ENCODE measurements at regions not wholly inside any gene's neighbourhood (a gene's known extent, or its start where the extent isn't known, plus 50 kb on each side); places are given as distances from the start of the nearest gene placed in this dataset.
"Not testable (repeated sequence)": the region's sequence is repeated elsewhere in the genome, so short reads cannot be mapped to it uniquely, and the experiment has no call there.

DNA sequence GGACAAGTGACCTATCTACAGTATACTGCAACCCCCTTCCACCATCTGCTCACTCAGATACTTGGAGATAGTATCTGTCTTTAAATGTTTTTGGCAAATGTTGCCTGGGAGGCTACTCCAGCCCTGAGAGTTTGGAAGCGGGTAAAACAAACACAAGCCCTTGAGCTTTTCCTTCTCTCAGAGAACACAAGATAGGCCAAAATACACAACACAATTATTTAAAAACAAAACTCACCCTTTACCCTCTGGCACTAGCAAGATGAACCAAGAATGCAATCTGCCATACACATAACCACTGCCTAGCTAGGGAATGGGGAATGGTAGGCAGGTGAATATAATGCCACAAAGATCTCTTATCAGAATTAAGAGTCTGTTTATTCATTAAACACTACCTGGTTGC lies 324.7 kb upstream of the FAM47C start:
- no peak for DNase-seq (ENCODE audit: low spot score)

DNA sequence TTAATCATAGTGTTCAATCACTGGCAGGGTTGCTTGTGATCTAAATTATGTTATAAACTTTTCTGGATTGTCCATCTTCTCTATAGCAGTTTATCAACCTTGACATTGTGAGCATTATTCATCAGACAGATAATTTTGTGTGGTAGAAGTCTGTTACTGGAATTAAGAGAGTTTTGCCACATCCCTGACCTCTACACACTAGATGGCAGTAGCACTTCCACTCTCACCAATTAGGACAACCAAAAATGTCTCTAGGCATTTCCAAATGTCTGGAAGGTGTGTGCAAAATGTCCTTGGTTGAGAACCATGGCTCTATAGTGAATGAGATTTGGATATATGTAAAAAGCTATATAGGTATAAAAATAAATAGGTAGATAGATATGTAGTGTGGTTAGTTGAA lies 324.1 kb upstream of the FAM47C start:
- no peak for DNase-seq (ENCODE audit: low spot score)

DNA sequence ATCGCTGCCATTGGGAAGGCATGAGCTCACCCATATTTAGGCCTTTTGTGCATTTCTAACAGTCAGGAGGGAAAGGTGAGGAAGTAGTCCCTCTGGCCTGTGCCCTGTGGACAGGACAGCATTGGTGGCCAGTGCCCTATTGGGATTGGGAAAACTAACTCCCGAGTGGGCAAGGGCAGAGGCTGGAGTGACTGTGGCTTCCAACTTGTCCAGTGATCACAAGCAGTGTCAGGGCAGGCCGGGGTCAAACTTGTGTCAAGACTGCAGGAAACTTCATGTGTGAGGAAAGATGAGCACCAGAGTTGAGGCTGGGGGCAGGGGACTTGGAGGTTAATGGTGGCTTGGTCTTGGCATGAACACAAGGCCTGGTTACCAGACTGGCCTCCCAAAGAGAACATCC lies 286.2 kb upstream of the FAM47C start:
- no peak for DNase-seq (ENCODE audit: low spot score)

DNA sequence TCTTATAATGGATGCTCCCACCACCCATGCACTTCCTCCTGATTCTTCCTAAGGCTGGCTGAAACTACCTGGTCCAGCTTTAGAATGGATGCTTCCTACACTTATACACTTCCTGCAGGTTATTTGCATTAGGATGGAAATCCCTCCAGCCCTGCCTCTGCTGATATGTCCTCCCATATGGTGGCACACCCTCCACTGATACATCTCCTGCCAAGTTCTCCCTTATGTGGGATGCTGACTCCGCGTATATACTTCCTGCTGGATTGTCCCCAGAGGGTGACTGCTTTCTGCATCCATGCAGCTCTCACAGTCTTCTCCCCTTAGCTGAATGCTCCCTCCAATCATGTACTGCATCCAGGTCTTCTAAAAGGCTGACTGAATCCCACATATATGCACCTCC lies 254.6 kb upstream of the FAM47C start:
- DNase-seq (ENCODE audit: low spot score): no peak

DNA sequence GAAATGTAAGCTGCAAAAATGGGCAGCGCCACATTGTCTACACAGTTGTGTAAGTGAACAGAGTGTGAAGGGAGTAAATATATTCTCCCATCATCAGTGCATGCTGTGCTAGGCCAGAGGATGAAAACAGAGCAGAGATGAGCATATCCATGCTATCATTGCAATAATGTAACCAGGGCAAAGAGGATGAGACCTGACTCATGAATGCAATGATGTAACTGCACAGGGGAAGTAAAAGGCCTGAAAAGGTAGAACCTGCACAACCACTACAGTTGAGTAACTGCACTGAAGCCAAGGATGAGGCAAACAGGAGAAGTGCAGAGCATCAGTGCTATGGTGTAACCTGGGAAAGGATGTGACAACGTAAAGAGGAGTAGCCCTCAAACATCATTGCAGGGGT lies 220.4 kb upstream of the FAM47C start:
- no peak for DNase-seq (ENCODE audit: low spot score)

DNA sequence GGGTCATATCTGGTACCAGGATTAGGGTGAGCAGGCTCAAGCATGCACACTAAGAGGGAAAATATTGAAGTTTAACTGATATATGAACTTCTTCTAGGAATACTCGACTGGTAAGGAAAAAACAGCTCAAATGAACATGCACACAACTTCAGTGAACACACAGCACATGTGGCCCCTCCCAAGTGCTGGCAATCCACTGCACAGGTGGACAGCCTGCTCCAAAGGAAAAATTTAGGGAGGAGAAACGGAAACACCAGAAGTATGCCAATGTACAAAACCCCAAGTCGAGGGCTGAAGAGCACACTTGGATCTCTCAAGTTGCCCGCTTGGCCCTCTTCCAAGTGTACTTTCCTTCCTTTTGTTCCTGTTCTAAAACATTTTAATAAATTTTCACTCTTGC lies 205.0 kb upstream of the FAM47C start:
- no peak for DNase-seq (ENCODE audit: low spot score)

DNA sequence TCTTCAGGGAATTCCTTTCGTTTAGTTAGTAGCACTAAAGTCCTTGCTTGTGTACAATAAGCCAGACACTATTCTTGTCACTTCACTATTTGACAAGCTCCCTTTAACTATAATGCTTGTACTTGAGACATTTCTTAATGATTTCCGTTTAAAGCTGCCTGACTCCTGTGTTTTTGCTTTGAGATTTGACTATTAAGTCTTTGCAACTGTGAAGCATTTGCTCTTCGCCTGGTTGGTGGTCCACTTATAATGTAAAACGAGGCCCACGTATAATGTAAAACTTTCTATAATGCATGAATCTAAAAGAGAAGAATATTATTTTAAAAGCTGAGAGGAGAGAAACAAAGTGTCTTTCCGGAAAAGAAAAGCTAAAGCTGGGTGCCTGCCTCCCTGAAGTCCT lies 204.1 kb upstream of the FAM47C start:
- DNase-seq (ENCODE audit: low spot score): no peak

DNA sequence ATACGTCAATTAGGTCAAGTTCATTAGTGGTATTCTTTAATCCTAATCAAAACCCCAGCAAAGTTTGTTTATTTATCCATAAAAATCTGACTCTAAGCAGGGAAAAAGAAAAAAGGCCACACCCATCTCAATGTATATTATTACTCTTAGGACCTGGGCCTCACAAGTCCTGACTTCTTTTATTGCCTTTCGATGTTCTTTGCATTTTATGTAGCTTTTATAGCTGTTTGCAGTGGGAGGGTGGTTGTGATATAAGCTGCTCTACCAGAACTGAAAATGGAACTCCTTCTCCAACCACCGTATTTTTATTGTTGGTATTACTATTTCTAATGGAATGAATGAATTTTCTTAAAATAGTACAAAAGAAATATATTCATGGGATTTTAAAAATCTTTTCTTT lies 163.3 kb upstream of the FAM47C start:
- DNase-seq (ENCODE audit: low spot score): no peak

DNA sequence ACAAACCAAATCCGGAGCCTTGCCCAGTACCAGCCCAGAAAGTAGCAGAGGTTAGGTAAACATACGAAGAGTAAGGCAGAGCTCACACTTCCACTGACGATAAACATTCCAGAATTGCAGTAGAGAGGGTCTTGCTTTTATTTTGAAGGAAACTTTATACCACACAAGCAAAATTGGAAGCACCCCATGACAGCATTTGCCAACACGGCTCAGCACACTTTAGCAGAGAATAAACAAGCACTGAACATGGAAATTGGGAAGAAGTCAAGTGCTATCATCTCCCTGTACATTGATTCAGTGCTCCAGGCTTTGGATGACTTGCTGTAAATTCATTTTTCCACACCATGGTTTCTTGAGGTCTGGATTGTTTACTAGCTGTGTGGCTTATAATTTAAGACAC lies 160.7 kb upstream of the FAM47C start:
- no peak for DNase-seq (ENCODE audit: low spot score)

DNA sequence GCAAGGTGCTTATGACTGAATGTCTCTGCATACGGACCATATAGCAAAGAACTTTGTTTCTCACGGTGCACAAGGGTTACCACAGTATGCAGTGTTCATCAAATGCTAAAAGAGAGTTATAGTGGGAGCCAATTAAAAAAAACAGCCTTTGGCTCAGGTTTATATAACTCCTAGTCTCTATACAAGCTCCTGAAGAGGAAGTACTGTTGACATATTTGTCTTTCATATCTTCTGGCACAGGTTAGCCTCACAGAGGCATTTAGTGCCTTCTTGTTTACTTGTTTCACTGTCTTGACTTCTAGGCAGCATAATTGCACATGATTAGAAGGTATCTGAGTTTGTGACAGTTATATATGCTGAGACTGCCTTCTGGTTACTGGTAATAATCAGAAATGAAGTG lies 158.8 kb upstream of the FAM47C start:
- no peak for DNase-seq (ENCODE audit: low spot score)

DNA sequence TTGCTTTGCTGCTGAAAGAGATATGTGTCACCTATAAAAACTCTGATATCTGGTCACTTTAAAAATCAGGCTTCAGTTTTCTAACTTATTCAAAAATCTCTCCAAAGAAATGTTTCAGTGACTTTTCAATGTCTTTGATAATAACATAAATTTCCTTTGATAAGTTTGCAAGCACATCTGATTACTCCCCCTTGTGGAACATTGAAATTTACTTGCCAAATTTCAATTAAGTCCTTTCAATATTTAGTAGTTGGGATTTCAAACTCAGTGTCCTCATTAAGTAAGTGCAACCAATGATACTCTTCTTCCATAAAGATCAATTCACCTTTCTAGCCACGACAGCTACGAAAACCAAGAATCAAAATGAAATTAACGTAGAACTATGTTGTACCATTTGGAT lies 151.3 kb upstream of the FAM47C start:
- no peak for DNase-seq (ENCODE audit: low spot score)

DNA sequence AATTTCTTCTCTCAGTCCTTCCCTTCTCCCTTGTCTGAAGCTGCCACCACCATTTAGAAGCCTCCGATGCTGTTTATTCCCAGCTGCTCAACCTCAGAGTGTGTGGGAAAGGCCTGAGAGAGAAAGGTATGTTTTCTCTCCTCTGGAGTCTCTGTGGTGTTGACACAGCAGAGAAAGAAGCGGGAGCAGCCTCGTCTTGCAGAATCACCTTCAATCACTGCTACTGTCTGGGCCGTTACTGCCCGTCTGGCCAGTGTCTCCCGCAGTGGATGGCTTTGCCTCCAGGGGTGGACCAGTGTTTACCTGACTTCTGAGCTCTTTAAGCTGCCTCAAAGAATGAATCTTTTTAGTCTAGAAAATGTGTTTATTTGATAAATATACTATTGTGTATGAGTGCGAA lies 148.9 kb upstream of the FAM47C start:
- DNase-seq (ENCODE audit: low spot score): no peak

DNA sequence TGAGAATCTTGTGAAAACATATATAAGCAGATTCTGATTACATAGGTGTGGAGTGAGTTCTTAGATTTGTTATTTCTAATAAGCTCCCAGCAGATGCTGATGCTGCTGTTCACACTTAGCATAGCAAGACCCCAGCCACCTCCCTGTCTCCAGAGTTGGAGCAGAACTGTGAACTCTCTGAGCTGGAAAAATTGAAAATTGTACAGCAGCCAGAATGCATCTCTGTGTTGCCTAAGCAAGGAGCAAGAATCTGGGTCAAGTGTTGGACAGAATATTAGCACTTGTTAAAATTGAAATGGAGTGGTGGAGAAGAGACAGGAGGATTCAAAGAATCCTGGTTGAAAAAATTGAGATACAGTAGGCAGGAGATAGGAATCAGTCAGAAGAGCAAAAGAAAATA lies 146.6 kb upstream of the FAM47C start:
- no peak for DNase-seq (ENCODE audit: low spot score)

DNA sequence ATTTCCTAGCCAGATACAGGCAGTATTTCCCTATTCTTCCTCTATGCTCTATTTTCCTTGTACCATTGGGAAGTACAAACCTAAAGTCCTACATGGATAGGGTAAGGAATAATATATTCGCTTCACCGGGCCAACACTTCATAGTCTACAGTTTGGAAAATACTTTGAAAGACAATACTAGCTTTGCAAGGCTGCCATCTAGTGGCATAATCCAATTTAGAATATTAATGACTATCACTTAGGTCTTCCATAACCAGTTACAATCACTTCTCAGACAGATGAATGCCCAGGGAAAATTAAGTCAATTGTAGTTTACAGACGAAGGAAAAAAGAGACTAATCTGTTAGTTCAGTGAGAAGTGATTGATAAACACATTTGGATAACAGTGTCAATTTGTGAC lies 141.0 kb upstream of the FAM47C start:
- DNase-seq (ENCODE audit: low spot score): peak; percentile 31

DNA sequence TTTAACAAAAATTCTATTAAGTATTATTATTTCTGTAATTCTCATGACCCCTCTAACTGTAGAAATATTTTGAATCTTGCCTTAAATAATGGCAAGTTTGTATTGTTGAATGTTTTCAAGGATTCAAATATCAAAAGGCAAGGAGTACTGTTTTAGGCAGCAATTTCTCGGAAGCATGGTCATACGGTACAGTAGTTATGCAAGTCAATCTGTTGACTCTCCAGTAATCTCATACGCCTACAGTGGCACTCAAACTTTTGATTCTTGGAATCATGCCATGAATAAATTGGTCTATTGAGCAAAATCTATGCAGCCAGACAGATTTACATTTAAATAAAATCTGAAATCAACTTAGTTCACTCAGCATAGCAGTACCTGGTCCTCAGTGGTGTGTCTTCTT lies 139.6 kb upstream of the FAM47C start:
- DNase-seq (ENCODE audit: low spot score): no peak

DNA sequence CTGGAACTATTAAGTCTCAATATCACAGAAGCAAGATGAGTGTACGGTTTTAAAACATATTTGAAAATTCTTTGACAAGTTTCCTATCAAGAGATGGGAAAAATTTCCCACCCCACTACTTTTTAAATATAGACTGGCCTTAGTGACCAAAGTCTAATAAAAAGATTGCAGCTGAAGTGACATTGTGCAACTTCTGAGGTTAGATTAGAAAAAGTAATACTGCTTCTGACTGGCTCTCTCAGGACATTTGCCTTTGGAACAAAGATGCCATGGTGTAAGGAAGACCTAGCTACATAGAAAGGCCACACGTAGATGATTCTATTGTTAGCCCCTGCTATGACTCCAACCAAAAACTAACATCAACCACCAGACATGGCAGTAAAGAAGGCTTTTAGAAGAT lies 138.7 kb upstream of the FAM47C start:
- DNase-seq (ENCODE audit: low spot score): no peak

DNA sequence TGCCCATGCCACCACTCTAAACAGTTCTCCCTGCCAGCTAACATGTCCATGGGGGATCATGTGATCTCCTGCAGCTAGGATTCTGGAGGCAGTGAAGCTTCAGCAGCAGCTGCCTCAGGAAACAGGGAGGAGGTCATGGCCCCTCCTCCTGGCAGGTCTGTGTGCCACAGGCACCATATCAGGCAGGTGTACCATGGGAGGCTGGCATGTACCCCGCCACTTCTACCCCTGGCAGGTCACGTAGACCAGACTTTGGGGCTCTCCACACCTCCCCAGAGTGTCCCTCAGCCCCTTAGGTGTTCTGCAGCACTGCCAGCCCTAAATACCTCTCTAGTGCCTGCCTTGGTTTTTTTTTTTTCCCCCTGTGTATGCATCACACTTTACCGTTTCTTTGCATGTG lies 110.5 kb upstream of the FAM47C start:
- DNase-seq (ENCODE audit: low spot score): no peak

DNA sequence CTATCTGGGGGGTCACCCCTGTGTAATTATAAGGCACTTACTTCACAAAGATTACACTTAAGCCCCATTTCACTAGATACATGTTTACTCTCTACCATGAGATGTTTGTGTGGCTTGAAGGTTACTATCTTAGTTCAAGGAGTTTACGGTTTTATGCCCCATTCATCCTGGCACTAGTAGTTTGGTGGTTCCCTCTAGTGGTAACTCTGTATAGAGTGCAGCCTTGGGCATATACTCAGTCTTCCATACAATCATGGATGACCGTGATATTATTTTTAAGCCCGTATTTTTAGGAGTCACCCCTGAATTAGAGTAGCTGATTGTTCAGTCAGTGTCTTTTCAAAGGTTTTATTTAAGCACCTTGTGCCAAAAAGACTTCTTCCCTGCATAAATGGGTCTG lies 109.9 kb upstream of the FAM47C start:
- peak; percentile 15 for DNase-seq (ENCODE audit: low spot score)

DNA sequence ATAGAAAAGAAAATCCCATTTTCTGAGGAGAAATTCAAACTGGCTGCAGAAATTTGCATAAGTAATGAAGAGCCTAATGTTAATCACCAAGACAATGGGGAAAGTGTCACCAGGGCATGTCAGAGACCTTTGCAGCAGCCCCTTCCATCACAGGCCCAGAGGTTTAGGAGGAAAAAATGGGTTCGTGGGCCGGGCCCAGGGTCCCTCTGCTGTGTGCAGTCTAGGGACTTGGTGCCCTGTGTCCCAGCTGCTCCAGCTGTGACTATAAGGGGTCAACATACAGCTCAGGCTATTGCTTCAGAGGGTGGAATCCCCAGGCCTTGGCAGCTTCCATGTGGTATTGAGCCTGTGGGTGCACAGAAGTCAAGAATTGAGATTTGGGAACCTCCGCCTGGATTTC lies 103.6 kb upstream of the FAM47C start:
- DNase-seq (ENCODE audit: low spot score): not testable (repeated sequence)

DNA sequence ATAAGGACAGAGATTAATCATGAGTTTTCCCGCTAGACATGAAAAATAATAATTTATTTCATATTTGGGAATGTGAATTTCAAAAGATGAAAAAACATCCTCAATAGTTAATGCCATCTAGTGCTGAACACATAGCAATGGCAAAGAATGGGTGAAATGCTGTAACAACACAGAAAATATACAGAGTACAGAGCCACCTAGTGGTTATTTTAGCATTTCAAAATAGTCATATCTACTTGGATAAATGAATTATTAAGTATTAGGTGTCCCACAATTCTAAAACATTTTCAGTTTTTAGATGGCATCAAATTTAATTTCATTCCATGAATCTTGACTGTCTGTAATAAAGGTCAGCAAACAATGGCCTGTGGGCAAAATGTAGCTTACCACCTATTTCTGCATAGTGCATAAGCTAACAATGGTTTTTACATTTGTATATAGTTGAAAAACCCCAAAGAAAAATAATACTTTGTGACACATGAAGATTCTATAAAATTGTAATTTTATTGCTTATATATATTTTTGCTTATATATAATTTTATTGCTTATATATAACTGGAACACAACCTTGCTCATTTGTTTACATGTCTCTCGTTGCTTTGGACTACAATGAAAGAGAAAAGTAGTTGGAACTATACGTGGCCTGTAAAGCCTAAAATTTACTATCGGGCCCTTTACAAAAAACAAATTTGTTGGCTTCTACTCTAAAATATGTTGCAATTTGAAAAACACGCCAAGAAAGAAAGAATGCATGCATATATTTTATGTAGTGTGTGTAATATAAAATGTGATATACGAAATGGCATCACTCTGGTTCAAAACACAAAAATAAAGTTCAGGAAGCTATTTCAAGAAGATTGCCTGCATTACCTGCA lies 99.1 kb upstream of the FAM47C start:
- peak; percentile 20 for DNase-seq (ENCODE audit: low spot score)

DNA sequence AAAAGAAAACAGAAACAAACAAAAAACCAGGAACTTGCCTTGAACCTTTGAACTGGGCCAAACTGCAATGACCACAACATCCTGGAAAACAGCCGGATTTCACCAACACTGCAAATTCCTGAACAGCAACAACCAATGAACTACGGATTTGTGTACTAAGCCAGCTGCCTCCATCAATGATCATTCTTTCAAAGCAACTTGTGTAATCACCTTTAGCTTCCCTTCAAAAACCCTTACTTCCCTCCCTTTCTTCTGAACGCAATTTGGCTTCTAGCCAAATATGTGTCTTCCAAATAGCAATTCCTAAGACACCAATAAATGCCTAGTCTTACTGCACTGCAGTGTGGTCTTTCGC lies 98.5 kb upstream of the FAM47C start:
- no peak for DNase-seq (ENCODE audit: low spot score)

DNA sequence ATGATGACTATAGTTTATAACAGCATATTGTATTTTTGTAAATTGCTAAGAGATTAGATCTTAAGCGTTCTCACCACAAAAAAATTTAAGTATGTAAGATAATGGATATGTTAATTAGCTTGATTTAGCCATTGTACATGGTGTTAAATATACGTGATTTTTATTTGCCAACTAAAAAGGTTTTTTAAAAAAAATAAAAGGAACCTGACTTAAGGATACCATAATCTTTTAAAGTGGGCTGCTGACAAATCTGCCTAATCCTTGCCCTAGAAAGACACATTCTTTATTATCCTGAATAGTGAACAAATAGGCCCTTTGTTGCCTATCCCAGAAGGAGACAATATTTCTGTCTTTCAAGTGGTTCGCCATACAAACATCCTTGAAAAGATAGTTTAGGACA lies 94.6 kb upstream of the FAM47C start:
- no peak for DNase-seq (ENCODE audit: low spot score)

DNA sequence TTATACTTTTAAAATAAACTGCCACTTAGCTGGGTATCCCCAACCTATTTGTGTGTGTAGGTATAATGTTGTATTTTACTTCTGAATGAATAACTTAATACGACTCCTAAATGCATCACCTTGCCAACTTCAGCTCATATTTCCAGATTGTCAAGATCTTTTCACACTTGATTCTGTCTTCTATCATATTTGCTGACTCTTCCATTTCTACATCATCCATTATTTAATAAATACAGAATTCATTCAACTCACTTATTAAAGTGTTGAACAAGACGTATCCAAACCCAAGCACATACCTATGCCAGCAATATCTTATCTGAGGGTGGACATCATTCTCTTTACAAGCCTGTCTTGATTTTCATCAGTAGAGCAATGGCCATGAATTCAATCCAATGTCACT lies 91.2 kb upstream of the FAM47C start:
- no peak for DNase-seq (ENCODE audit: low spot score)

DNA sequence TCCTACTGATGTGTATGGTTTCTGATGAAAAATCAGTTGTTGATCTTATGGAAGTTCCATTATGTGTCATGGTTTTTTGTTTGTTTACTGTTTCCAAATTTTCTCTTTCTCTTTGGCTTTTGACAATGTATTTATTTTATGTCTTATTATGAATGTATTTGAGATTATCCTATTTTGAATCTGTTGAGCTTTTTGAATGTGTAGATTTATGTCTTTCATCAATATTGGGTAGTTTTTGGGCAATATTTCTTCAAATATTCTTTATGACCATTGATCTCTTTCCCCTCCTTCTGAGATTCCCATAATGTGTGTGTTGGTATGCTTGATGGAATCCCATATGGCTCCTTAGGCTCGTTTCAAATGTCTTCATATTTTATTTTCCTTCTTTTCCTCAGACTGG lies 80.5 kb upstream of the FAM47C start:
- no peak for DNase-seq (ENCODE audit: low spot score)

DNA sequence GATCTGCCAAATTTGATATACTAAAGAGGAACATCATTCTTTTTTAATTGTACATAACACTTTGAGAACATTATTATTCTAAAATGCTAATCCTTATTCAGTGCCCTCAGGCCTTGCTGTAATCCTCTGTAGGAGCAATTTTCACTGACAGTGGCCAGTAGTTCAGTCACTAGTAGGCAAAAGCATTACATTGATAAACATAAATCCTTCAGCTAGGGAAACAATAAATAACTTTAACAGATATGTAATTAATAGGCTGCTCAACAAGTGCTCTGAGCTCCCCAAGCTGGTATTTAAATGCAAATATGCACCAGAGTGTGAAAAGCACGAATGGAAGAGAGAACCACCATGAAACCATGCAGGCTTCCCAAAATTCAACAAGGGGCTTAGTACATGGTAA lies 77.7 kb upstream of the FAM47C start:
- no peak for DNase-seq (ENCODE audit: low spot score)
